ENCODE measurements at regions not wholly inside any gene's neighbourhood (a gene's known extent, or its start where the extent isn't known, plus 50 kb on each side); places are given as distances from the start of the nearest gene placed in this dataset.

DNA sequence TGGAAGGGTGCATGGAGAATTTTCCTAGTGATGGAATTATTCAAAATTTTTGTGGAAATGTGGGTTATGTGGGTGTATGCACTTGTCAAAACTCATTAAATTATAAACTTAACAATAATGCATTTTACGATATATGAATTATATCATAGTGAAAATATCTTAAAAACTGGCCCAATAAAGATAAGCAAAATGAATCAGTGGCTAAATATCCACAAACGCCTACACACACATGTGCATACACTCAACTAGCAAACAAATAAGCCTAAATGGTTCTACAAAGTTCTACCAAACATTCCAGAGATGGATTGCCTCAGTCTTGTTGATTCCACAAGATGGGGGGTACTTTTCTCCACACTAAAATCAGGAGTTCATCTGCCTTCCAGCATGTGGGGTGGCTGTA is 349.5 kb downstream of the TSHZ3 start:
- Histone ChIP-seq H2AFZ (ENCODE audit: low read length) (no peak overlapping the region), H3K9me3 (replicated peaks; ENCODE audit: insufficient read depth, low read length) (no peaks in the 10 kb centered on the region), H4K20me1 (ENCODE audit: insufficient read depth, low read length) (no peaks in the 10 kb centered on the region), H3K27me3 (replicated peaks; ENCODE audit: insufficient read depth, low read length) (peaks cover 11% of the 10 kb centered on the region), H3K27ac (ENCODE audit: low read length) (no peak overlapping the region), H3K9me2 (replicated peaks; ENCODE audit: insufficient read depth, low read length) (no peaks in the 10 kb centered on the region), H3F3A (ENCODE audit: insufficient read depth, low read length) (no peaks in the 10 kb centered on the region), H3K4me2 (ENCODE audit: low read depth, low read length) (no peak overlapping the region), H3K9ac (ENCODE audit: low read length) (no peak overlapping the region), H3K36me3 (replicated peaks; ENCODE audit: insufficient read depth, low read length) (no peaks in the 10 kb centered on the region), H3K4me1 (ENCODE audit: low read length) (no peaks in the 10 kb centered on the region), H3K79me2 (ENCODE audit: low read length) (no peaks in the 10 kb centered on the region), H3K4me3 (ENCODE audit: low read length) (no peak overlapping the region)
- no peak for DNase-seq
- TF ChIP-seq, protein P1, sequence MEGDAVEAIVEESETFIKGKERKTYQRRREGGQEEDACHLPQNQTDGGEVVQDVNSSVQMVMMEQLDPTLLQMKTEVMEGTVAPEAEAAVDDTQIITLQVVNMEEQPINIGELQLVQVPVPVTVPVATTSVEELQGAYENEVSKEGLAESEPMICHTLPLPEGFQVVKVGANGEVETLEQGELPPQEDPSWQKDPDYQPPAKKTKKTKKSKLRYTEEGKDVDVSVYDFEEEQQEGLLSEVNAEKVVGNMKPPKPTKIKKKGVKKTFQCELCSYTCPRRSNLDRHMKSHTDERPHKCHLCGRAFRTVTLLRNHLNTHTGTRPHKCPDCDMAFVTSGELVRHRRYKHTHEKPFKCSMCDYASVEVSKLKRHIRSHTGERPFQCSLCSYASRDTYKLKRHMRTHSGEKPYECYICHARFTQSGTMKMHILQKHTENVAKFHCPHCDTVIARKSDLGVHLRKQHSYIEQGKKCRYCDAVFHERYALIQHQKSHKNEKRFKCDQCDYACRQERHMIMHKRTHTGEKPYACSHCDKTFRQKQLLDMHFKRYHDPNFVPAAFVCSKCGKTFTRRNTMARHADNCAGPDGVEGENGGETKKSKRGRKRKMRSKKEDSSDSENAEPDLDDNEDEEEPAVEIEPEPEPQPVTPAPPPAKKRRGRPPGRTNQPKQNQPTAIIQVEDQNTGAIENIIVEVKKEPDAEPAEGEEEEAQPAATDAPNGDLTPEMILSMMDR (IDR thresholded peaks at IDR 0.05; ENCODE audit: low read length), result no peak
- TF ChIP-seq EZH2phosphoT487 (IDR thresholded peaks at IDR 0.05; ENCODE audit: low read length), result no peak
- no peak for TF ChIP-seq EZH2 (optimal IDR thresholded peaks at IDR 0.05; ENCODE audit: low read depth, low read length)

DNA sequence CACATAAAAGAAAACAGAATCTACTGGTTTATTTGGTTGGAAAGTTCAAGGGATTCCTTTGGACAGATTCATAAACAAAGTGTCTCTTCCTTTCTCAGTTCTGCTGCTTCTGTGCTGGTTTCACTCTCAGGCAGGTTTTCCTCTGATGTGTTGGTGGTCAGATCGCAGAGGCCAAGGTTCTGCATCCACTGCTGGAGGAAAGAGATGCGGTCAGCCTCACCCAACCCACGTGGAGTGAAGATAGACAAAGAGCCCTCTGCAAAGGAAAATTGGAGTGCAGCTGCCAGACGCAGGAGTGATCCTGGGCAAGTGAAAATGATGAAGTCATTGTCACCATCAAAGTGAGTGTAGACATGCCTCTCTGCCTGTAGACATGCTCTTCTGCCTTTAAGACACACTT is 352.0 kb downstream of the TSHZ3 start:
- Histone ChIP-seq H3K4me2 (ENCODE audit: low read depth, low read length) (no peak overlapping the region), H3K27ac (ENCODE audit: low read length) (no peak overlapping the region), H3F3A (ENCODE audit: insufficient read depth, low read length) (no peaks in the 10 kb centered on the region), H3K9ac (ENCODE audit: low read length) (no peak overlapping the region), H3K9me3 (replicated peaks; ENCODE audit: insufficient read depth, low read length) (no peaks in the 10 kb centered on the region), H3K27me3 (replicated peaks; ENCODE audit: insufficient read depth, low read length) (peaks cover 4% of the 10 kb centered on the region; the same call in 1 of the 2 replicates), H3K36me3 (replicated peaks; ENCODE audit: insufficient read depth, low read length) (no peaks in the 10 kb centered on the region), H3K9me2 (replicated peaks; ENCODE audit: insufficient read depth, low read length) (no peaks in the 10 kb centered on the region), H3K4me1 (ENCODE audit: low read length) (no peaks in the 10 kb centered on the region), H2AFZ (ENCODE audit: low read length) (no peak overlapping the region), H4K20me1 (ENCODE audit: insufficient read depth, low read length) (no peaks in the 10 kb centered on the region), H3K79me2 (ENCODE audit: low read length) (no peaks in the 10 kb centered on the region), H3K4me3 (ENCODE audit: low read length) (no peak overlapping the region)
- TF ChIP-seq, protein P1 (IDR thresholded peaks at IDR 0.05; ENCODE audit: low read length), result no peak
- TF ChIP-seq EZH2phosphoT487 (IDR thresholded peaks at IDR 0.05; ENCODE audit: low read length), result no peak
- no peak for TF ChIP-seq EZH2 (optimal IDR thresholded peaks at IDR 0.05; ENCODE audit: low read depth, low read length)
- no peak for DNase-seq

DNA sequence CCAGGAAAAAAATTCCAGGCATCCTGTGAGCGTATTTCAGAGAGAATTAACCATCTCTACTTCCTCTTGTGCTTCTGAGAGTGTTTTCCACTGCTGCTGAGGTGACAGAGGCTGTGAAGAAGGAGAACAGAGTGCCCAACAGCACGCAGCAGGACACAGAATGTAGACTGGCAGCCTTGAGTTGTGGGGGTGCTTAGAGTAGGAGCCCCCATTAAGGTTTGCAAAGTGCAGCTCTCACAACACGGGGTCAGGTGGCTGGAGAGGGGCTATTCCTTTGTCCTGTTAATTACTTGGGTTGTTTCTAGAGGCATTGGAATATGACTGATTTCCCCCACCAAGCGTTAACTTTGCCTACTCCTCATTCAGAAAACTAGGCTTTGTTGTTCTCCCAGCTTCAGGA is 370.6 kb downstream of the TSHZ3 start:
- Histone ChIP-seq H3K9me2 (replicated peaks; ENCODE audit: insufficient read depth, low read length) (no peaks in the 10 kb centered on the region), H3K9ac (ENCODE audit: low read length) (no peak overlapping the region), H2AFZ (ENCODE audit: low read length) (no peak overlapping the region), H3K9me3 (replicated peaks; ENCODE audit: insufficient read depth, low read length) (no peaks in the 10 kb centered on the region), H3K79me2 (ENCODE audit: low read length) (no peaks in the 10 kb centered on the region), H3K27me3 (replicated peaks; ENCODE audit: insufficient read depth, low read length) (peaks cover 13% of the 10 kb centered on the region), H3K4me2 (ENCODE audit: low read depth, low read length) (no peak overlapping the region), H3K4me3 (ENCODE audit: low read length) (no peak overlapping the region), H3K36me3 (replicated peaks; ENCODE audit: insufficient read depth, low read length) (no peaks in the 10 kb centered on the region), H3F3A (ENCODE audit: insufficient read depth, low read length) (no peaks in the 10 kb centered on the region), H3K27ac (ENCODE audit: low read length) (no peak overlapping the region), H3K4me1 (ENCODE audit: low read length) (no peaks in the 10 kb centered on the region), H4K20me1 (ENCODE audit: insufficient read depth, low read length) (no peaks in the 10 kb centered on the region)
- TF ChIP-seq EZH2phosphoT487 (IDR thresholded peaks at IDR 0.05; ENCODE audit: low read length) (no peak), EZH2 (optimal IDR thresholded peaks at IDR 0.05; ENCODE audit: low read depth, low read length) (no peak)
- TF ChIP-seq, protein P1 (IDR thresholded peaks at IDR 0.05; ENCODE audit: low read length), result no peak
- DNase-seq, result no peak

Measured in MM.1S (cell line).